ENCODE measurements at regions not wholly inside any gene's neighbourhood (a gene's known extent, or its start where the extent isn't known, plus 50 kb on each side); places are given as distances from the start of the nearest gene placed in this dataset.

- no peak for DNase-seq (ENCODE audit: low spot score)
Measured at GRCh38 chr20:21839982-21840381, 134.5 kb downstream of the PAX1 start.

DNA sequence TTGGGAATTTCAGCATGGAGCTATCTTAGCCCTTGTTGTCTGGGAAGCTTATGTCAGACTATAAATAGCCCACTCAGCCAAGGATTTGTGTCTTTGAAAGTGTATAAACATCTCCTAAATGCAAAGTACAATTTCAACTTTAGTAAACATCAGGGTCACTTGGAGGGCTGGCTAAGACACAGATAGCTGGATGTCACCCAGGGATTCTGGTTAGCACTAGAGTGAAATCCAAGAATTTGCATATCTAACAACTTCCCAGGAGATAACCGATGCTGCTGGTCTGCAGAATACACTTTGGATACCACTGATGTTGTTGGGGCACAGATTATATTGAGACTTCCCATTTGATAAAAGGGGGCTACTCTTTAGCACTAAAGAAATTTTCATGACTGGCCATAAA, 130.9 kb downstream of the PAX1 start:
- no peak for DNase-seq (ENCODE audit: low spot score)

- no peak for DNase-seq (ENCODE audit: low spot score)
Measured at GRCh38 chr20:21835042-21835441, 129.6 kb downstream of the PAX1 start.

- no peak for DNase-seq (ENCODE audit: low spot score)
Measured at GRCh38 chr20:21832442-21833385, 127.2 kb downstream of the PAX1 start.

- DNase-seq (ENCODE audit: low spot score), result no peak
Measured at GRCh38 chr20:21826976-21827375, 121.5 kb downstream of the PAX1 start.

DNA sequence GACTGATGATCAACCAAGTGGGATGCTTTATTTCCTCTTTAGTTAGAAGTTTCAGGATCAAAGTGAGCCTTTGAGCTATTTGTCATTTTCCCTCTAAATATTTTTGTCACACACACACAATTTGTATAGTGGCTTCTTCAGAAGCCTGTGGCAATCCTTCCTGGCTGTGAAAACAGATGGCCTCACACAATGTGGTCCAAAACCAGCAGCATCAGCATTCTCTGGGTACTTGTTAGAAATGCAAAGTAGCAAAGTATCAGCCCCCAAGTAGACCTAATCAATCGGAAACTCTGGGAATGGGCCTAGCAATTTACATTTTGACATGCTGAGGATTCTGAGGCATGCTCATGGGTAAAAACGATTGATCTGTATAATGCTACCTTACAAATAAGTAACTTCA, 115.9 kb downstream of the PAX1 start:
- DNase-seq (ENCODE audit: low spot score), result no peak

GRCh38 chr20:21820688-21821087, 115.2 kb downstream of the PAX1 start:
- no peak for DNase-seq (ENCODE audit: low spot score)

DNA sequence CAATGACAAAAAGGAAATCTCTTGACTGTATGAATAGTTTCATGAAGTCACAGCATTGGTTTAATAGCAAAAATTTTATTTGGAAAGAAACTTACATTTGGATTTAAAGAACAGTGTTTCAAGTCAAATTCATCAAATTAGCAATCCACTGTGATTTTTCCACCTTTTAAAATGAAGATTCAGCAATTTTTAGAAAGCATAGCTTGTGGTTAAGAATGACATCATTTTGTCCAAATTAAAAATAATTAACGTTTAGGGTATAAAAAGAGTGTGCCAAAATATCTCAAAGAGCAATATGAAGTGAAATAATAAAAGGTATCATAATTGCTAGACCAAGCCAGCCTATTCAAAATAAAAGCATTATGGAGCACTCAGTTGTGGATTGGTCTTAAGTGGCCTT, 114.6 kb downstream of the PAX1 start:
- DNase-seq (ENCODE audit: low spot score), result no peak

GRCh38 chr20:21812379-21812778, 106.9 kb downstream of the PAX1 start:
- DNase-seq (ENCODE audit: low spot score), result no peak

GRCh38 chr20:21809961-21810523, 104.6 kb downstream of the PAX1 start:
- no peak for DNase-seq (ENCODE audit: low spot score)

- DNase-seq (ENCODE audit: low spot score), result no peak
Measured at GRCh38 chr20:21808863-21809664, 103.6 kb downstream of the PAX1 start.

DNA sequence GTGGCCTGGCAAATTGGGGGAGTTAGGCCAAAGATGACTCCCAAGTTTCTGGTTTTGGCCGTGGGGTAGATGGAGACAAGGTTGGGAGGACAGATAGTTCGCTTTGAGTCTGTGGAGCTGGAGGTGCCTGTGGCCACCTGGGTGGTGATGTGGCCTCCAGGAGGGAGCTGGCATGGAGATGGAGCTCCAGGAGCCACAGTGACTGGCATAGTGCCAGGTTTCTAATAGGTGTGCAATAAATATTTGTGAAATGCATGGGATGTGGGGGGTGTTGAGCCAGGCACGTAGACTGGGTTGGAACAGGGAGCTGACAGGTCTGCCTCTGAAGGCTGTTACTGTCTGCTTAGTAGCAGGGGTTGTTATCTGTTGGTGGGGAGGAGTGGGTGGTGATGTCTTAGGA, 102.7 kb downstream of the PAX1 start:
- DNase-seq (ENCODE audit: low spot score), result no peak

DNA sequence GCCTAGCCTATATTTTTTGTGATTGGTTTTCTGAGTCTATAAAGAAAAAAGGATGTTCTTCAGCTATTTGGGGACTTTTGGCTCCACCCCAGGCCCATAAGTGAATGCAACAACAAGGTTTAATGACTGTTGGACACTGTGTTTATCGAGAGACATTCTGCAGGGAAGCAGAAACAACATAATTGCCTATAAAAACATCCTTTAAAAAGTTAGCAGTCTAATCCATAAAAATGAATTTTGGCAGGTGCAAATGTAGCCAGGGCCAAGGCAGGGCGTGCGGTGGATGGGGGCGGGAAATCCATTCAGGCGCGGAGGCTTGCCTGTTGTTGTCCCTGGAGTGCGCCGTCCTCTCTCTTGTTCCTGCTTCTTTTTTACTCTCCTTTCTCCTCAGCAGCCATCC, 99.3 kb downstream of the PAX1 start:
- no peak for DNase-seq (ENCODE audit: low spot score)

- DNase-seq (ENCODE audit: low spot score), result no peak
Measured at GRCh38 chr20:21801193-21801592, 95.7 kb downstream of the PAX1 start.

DNA sequence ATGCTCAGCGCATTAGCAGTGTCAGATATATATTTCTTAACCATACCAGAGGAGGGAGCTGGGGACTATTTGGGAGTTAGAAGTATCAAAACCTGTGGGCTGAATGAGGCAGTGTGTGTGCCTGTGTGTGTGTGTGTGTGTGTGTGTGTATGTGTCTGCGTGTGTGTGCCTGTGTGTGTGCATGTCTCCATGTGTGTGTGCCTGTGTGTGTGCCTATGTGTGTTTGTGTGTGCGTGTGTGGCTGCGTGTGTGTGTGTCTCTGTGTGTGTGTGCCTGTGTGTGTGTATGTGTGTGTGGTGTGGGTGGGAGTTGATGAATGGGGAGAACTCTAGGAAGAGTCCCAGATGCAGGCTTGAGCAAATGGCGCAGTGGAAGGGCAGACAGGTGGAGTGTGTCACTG, 92.9 kb downstream of the PAX1 start:
- no peak for DNase-seq (ENCODE audit: low spot score)

GRCh38 chr20:21796059-21796458, 90.6 kb downstream of the PAX1 start:
- peak; percentile 39 for DNase-seq (ENCODE audit: low spot score)

DNA sequence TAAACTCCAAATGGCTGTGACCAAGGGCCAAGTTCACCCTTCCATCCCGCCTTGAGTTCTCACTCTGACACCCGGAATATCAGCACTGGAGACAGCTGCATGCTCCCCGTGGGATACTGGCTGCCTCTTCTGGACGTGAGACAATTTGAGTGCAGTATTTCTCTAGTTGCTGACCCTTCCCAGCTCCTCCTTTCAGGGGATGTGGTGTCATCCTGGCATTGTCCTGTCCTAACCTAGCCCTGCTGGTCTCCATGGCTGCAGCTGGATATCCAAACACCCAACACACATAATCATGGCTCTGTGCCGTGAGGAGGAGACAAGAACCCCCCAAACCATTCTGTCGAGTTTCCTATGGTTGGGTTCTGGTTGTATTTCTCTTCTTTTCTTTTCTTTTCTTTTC, 82.6 kb downstream of the PAX1 start:
- no peak for DNase-seq (ENCODE audit: low spot score)

DNA sequence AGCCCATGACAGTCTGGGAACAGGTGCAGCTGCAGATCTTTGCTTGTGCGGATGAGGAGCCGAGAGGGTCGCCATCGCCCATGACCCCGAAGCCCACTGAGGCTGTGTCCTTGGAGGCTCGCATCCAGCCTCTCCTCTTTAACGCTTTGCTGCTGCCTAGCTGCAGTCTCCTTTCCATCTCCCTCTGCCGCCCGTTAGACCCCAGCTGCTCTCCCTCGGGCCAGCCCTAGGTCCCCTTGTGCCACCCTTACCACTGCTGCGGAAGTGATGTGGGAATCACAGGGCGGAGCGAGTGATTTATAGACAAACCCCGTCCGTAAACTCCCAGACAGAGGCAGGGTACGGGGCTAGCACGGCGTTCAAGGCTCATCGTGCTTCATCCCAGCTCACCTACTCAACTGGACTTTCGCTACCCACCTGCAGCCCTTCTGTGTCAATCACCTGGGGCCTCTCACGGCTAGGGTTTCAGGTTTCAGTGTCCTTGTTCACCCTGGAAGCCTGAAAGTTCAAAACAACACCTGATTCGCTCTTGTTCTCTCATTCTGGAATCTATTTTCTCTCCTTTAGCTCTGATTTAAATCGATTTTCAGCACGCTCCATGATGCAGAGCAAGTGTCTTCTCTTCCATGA, 76.1 kb downstream of the PAX1 start:
- DNase-seq (ENCODE audit: low spot score), result no peak

DNA sequence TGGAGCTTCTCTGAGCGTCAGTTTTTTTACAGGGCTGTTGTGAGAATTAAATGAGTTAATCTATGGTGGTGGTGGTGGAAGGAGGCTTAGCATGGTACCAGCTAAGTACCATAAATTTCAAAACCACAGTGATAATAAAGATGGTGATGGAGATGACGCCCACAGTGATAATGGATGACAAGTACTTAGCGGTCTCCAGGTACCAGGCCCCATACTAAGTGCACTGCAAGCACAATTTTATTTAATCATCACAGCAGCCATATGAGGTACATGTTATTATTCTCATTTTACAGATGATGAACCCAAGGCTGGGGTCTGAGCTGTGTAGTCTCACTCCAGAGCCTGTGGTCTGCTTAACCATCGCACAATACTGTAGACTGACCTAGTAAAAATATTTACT, 75.1 kb downstream of the PAX1 start:
- no peak for DNase-seq (ENCODE audit: low spot score)
